ENCODE measurements at regions not wholly inside any gene's neighbourhood (a gene's known extent, or its start where the extent isn't known, plus 50 kb on each side); places are given as distances from the start of the nearest gene placed in this dataset.

GRCh38 chr2:220192994-220193753, 565.7 kb downstream of the SLC4A3 start:
- Histone ChIP-seq H3K27me3 (ENCODE audit: control insufficient read depth, insufficient read depth, low read length) (no peaks in the 10 kb centered on the region), H3K9ac (ENCODE audit: low read depth, low read length) (no peak overlapping the region), H3K4me3 (ENCODE audit: low read length) (no peak overlapping the region), H3K36me3 (ENCODE audit: insufficient read depth, low read length) (no peaks in the 10 kb centered on the region), H3K9me3 (replicated peaks; ENCODE audit: low read length) (no peaks in the 10 kb centered on the region), H3K4me2 (ENCODE audit: low read length) (no peak overlapping the region), H3K4me1 (ENCODE audit: control insufficient read depth, insufficient read depth, low read length) (peaks cover 5% of the 10 kb centered on the region)

DNA sequence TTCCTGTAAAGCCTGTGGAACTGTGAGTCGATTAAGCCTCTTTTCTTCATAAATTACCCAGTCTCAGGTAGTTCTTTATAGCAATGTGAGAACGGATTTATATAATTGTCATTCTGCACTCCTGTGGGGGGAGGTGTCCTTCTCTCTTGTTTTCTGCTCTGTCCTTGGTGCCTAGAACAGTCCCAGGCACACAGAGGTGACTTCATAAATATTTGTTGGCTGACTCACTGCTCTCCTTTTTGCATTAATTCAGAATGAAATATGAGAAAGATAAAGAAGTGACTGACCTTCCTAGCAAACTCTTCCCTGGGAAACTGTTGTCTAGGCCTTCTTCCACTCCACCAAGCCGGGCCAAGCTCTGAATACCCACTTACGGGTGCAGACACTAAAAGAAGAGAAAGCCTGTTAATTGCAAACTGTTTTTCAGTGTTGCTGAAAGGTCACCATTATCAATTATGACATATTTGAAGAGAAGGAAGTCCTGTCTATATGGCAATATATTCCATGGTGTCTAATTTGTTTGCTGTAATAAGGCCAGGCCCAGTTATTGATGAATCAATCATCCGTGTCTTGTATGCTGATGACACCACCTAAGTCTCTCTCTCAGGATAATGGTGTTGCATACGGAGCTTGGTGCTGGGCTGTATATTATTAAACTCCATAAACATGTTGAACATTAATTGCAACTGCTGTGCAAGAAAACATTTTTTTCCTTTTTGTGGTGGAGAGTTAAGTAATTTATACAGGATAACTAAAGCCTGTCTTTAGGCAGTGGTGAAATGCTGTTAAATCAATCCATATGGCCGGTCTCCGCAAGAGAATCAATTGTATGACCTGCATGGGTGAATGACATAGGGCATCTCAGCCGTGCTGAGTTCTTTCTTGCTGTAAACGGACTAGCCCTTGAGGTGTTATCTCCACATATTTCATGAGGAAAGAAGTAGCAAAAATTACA, 567.5 kb downstream of the SLC4A3 start:
- no peaks in the 10 kb centered on the region for H3K36me3 ChIP-seq (ENCODE audit: insufficient read depth, low read length)
- no peaks in the 10 kb centered on the region for H3K27me3 ChIP-seq (ENCODE audit: control insufficient read depth, insufficient read depth, low read length)
- H3K4me2 ChIP-seq (ENCODE audit: low read length) = no peak overlapping the region
- no peaks in the 10 kb centered on the region for H3K9me3 ChIP-seq (replicated peaks; ENCODE audit: low read length)
- no peak overlapping the region for H3K9ac ChIP-seq (ENCODE audit: low read depth, low read length)
- H3K4me1 ChIP-seq (ENCODE audit: control insufficient read depth, insufficient read depth, low read length) = peaks cover 21% of the 10 kb centered on the region
- H3K4me3 ChIP-seq (ENCODE audit: low read length) = no peak overlapping the region

- Histone ChIP-seq H3K36me3 (ENCODE audit: insufficient read depth, low read length) (no peaks in the 10 kb centered on the region), H3K4me1 (ENCODE audit: control insufficient read depth, insufficient read depth, low read length) (peaks cover 16% of the 10 kb centered on the region), H3K4me2 (ENCODE audit: low read length) (peak overlapping the region; percentile 49), H3K4me3 (ENCODE audit: low read length) (no peak overlapping the region), H3K9ac (ENCODE audit: low read depth, low read length) (no peak overlapping the region), H3K9me3 (replicated peaks; ENCODE audit: low read length) (no peaks in the 10 kb centered on the region), H3K27me3 (ENCODE audit: control insufficient read depth, insufficient read depth, low read length) (no peaks in the 10 kb centered on the region)
Observed at GRCh38 chr2:220198896-220199295, 571.5 kb downstream of the SLC4A3 start.

DNA sequence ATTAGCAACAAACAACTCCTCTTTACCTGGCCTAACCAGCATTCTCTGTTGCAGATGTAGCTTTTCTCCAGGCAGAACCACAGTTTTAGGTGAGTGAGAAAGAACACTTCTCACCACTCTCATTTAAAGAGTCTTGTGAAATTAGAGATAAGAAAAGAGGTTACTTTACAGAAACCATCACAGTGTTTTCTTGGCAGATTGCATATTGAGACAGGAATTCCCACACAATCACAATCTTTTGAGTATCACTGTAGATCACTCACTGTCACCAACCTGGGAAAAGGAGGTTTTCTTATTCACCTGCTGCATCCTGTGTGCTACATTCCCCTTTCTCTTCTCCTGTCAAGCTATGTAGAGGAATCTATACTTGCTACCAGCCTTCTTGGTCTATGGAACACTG, 574.6 kb downstream of the SLC4A3 start:
- Histone ChIP-seq H3K4me2 (ENCODE audit: low read length) (no peak overlapping the region), H3K9me3 (replicated peaks; ENCODE audit: low read length) (no peaks in the 10 kb centered on the region), H3K27me3 (ENCODE audit: control insufficient read depth, insufficient read depth, low read length) (no peaks in the 10 kb centered on the region), H3K36me3 (ENCODE audit: insufficient read depth, low read length) (no peaks in the 10 kb centered on the region), H3K4me1 (ENCODE audit: control insufficient read depth, insufficient read depth, low read length) (peaks cover 16% of the 10 kb centered on the region), H3K4me3 (ENCODE audit: low read length) (no peak overlapping the region), H3K9ac (ENCODE audit: low read depth, low read length) (no peak overlapping the region)

GRCh38 chr2:220209093-220209492, 581.7 kb downstream of the SLC4A3 start:
- no peaks in the 10 kb centered on the region for H3K36me3 ChIP-seq (ENCODE audit: insufficient read depth, low read length)
- no peaks in the 10 kb centered on the region for H3K27me3 ChIP-seq (ENCODE audit: control insufficient read depth, insufficient read depth, low read length)
- no peaks in the 10 kb centered on the region for H3K9me3 ChIP-seq (replicated peaks; ENCODE audit: low read length)
- no peak overlapping the region for H3K4me3 ChIP-seq (ENCODE audit: low read length)
- H3K9ac ChIP-seq (ENCODE audit: low read depth, low read length) = no peak overlapping the region
- no peaks in the 10 kb centered on the region for H3K4me1 ChIP-seq (ENCODE audit: control insufficient read depth, insufficient read depth, low read length)
- no peak overlapping the region for H3K4me2 ChIP-seq (ENCODE audit: low read length)

DNA sequence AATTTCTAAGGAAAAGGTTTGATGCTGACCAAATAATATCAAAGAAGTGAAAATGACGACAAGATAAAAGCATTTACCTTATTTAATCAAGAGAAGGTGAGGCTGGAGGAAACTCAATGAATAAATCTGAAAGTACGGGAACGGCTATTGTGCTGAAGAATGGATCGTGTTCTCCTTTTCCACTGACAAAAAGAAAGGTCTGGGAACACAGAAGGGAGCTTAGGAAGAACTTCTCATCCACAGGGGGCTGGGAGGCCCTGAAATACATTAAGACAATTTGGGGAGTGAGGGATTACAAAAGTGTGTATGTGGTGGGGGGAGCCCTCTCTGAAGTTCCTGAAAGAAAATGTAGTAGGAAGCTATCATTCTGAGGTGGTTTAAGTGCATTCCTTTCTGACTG, 582.3 kb downstream of the SLC4A3 start:
- Histone ChIP-seq H3K4me2 (ENCODE audit: low read length) (no peak overlapping the region), H3K4me1 (ENCODE audit: control insufficient read depth, insufficient read depth, low read length) (no peaks in the 10 kb centered on the region), H3K36me3 (ENCODE audit: insufficient read depth, low read length) (no peaks in the 10 kb centered on the region), H3K9me3 (replicated peaks; ENCODE audit: low read length) (no peaks in the 10 kb centered on the region), H3K27me3 (ENCODE audit: control insufficient read depth, insufficient read depth, low read length) (no peaks in the 10 kb centered on the region), H3K9ac (ENCODE audit: low read depth, low read length) (no peak overlapping the region), H3K4me3 (ENCODE audit: low read length) (no peak overlapping the region)

- Histone ChIP-seq H3K4me2 (ENCODE audit: low read length) (no peak overlapping the region), H3K4me3 (ENCODE audit: low read length) (no peak overlapping the region), H3K36me3 (ENCODE audit: insufficient read depth, low read length) (no peaks in the 10 kb centered on the region), H3K27me3 (ENCODE audit: control insufficient read depth, insufficient read depth, low read length) (no peaks in the 10 kb centered on the region), H3K9ac (ENCODE audit: low read depth, low read length) (no peak overlapping the region), H3K4me1 (ENCODE audit: control insufficient read depth, insufficient read depth, low read length) (peaks cover 8% of the 10 kb centered on the region), H3K9me3 (replicated peaks; ENCODE audit: low read length) (no peaks in the 10 kb centered on the region)
Observed at GRCh38 chr2:220212296-220213080, 585.1 kb downstream of the SLC4A3 start.

DNA sequence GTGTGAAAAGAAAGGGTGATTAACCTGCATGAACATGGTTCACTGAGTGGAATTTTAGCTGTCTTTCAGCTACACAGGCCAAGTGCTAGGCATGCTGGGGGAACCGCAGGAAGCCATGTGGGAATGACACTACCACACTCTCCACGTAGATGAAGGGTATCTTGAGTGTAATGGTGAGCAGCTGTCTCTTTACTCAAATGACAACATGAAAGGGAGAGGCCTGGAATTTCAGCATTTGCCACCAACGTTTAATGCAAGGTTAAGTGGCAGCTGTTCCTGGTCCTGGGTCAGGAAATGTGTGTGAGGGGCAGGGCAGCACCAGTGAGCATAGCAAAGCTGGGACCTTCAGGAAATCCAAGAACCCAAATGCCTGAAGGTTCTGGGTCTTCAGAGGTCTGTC, 588.4 kb downstream of the SLC4A3 start:
- Histone ChIP-seq H3K4me2 (ENCODE audit: low read length) (no peak overlapping the region), H3K4me3 (ENCODE audit: low read length) (no peak overlapping the region), H3K27me3 (ENCODE audit: control insufficient read depth, insufficient read depth, low read length) (no peaks in the 10 kb centered on the region), H3K36me3 (ENCODE audit: insufficient read depth, low read length) (no peaks in the 10 kb centered on the region), H3K9ac (ENCODE audit: low read depth, low read length) (no peak overlapping the region), H3K9me3 (replicated peaks; ENCODE audit: low read length) (no peaks in the 10 kb centered on the region), H3K4me1 (ENCODE audit: control insufficient read depth, insufficient read depth, low read length) (peaks cover 8% of the 10 kb centered on the region)

DNA sequence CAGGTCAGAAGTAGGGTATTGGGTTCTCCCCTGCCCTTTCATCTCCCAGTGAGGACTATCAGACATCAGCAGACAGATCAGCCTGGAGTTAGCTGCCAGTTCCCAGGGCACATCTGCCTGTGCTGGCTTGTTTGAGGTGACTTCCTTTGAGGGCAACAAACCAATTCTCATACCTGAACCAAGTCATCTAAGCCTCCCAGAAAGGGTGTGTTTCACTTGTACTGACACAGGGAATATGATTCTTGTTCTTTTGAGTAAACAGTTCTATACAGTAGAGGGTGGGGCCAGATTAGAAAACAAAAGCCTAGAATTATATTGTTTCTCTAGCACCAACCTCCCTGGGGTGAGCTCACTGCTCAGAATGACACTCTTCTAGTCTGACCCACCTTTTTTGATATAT, 591.9 kb downstream of the SLC4A3 start:
- Histone ChIP-seq H3K4me1 (ENCODE audit: control insufficient read depth, insufficient read depth, low read length) (peaks cover 9% of the 10 kb centered on the region), H3K9me3 (replicated peaks; ENCODE audit: low read length) (no peaks in the 10 kb centered on the region), H3K4me3 (ENCODE audit: low read length) (no peak overlapping the region), H3K36me3 (ENCODE audit: insufficient read depth, low read length) (no peaks in the 10 kb centered on the region), H3K27me3 (ENCODE audit: control insufficient read depth, insufficient read depth, low read length) (no peaks in the 10 kb centered on the region), H3K4me2 (ENCODE audit: low read length) (no peak overlapping the region), H3K9ac (ENCODE audit: low read depth, low read length) (no peak overlapping the region)

- H3K4me3 ChIP-seq (ENCODE audit: low read length) = no peak overlapping the region
- no peak overlapping the region for H3K4me2 ChIP-seq (ENCODE audit: low read length)
- H3K36me3 ChIP-seq (ENCODE audit: insufficient read depth, low read length) = no peaks in the 10 kb centered on the region
- no peak overlapping the region for H3K9ac ChIP-seq (ENCODE audit: low read depth, low read length)
- no peaks in the 10 kb centered on the region for H3K9me3 ChIP-seq (replicated peaks; ENCODE audit: low read length)
- H3K4me1 ChIP-seq (ENCODE audit: control insufficient read depth, insufficient read depth, low read length) = peaks cover 16% of the 10 kb centered on the region
- no peaks in the 10 kb centered on the region for H3K27me3 ChIP-seq (ENCODE audit: control insufficient read depth, insufficient read depth, low read length)
Observed at GRCh38 chr2:220220009-220220408, 592.6 kb downstream of the SLC4A3 start.

DNA sequence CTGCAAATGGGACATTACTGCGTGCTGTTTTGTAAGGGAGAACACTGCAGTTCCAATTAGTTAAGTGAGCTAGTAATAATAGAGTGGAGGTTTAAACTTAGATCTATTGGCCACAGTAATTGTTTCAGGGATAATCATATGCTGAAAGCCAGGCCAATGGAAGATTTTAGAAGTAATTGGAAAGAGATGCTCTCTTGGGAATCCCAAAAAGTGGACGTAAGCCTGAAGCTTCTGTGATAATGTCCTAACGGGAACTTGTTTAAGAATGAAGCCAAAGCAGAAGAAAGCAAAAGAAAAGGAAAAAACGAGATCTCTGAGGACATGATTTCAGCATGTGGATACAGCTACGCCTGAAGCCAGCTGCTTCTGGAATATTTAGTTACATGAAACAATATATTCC, 594.6 kb downstream of the SLC4A3 start:
- Histone ChIP-seq H3K4me3 (ENCODE audit: low read length) (no peak overlapping the region), H3K27me3 (ENCODE audit: control insufficient read depth, insufficient read depth, low read length) (no peaks in the 10 kb centered on the region), H3K4me1 (ENCODE audit: control insufficient read depth, insufficient read depth, low read length) (peaks cover 19% of the 10 kb centered on the region), H3K4me2 (ENCODE audit: low read length) (no peak overlapping the region), H3K36me3 (ENCODE audit: insufficient read depth, low read length) (no peaks in the 10 kb centered on the region), H3K9me3 (replicated peaks; ENCODE audit: low read length) (no peaks in the 10 kb centered on the region), H3K9ac (ENCODE audit: low read depth, low read length) (no peak overlapping the region)
